ENCODE measurements at regions not wholly inside any gene's neighbourhood (a gene's known extent, or its start where the extent isn't known, plus 50 kb on each side); places are given as distances from the start of the nearest gene placed in this dataset.
A peak's percentile ranks its signal among the peaks of the same experiment; 100 is the strongest.

DNA sequence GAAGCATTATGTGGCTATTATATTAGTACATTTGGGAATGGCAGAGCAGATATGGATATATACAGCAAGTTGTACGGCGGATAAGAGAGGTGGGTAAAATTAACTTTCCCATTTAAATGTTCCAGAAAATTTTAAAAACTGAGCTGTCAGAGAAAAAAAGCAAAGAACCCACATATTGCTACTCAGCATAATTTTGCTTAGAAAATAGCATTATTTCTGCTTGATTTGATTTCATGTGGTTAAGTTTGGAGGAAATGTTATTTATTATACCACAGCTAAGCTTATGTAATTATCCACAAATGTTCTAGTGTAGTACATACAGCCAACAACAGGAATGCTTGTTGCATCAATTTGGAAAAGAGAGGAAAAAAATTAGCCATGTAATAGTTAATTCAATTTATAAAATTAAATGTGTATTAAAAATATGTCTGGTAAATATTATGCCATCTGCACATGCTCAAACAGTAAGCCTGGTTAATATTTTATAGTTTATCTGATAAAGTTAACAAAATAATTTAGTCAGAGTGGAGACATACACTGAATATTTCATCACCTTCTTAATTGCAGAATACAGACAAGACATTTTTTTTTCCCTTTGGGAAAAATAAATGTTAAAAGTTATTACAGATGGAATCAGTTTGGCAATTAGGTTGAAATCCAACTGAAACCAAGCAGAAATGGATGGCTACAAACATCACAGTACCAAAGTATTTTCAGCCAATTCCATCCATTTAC lies 172.1 kb upstream of the ID4 start:
- no peak for DNase-seq

DNA sequence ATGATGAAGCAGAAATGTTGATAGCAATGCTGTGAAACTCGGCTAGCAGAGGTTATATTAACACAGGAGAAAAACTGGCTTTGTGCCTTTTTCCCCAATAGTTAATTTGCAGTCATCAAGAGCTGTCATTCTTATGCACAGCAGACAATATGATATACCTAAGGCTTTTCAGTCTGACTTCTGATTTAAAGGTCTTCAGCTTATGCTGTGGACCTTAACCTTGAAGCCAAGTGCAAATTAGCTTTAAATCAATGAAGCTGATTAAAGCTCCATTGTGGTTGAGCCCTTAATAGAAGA lies 171.6 kb upstream of the ID4 start:
- no peak for DNase-seq

DNA sequence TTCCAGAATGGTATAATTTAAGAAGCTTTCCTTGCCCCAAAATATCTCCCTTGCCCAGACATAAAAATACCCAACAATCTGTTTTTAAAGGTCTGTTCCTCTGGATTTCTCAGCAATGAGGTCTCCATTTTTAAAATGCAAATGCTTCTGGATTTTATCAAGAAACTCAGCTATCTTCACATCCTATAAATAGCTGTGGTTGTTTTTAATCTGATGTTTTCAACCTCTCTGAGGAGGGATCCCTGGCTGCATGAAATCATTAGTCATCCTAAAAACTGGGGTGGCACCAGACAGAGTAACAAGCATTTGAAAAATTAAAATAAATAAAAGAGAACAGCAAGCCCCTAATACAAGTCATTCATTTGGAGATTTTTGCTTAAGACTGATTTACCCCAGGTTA lies 168.5 kb upstream of the ID4 start:
- no peak for DNase-seq

DNA sequence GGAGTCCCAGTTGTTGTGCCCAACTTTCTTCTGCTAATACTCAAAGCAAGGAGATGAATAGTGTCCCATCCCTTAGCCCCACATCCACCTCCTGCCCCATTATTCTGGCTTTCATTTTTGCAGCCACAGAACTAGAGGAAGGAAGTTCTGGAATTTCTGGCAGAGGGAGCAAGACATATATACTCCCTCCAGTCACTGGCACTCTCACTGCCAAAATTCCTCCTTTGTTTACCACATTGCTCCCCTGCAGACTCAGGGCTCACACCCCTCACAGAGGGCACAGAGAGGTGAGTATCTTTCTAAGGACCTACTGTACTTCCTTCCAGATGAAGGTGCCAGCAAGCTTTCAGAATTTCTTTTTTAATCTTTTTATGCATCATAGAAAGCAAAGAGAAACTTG lies 168.0 kb upstream of the ID4 start:
- DNase-seq = no peak

DNA sequence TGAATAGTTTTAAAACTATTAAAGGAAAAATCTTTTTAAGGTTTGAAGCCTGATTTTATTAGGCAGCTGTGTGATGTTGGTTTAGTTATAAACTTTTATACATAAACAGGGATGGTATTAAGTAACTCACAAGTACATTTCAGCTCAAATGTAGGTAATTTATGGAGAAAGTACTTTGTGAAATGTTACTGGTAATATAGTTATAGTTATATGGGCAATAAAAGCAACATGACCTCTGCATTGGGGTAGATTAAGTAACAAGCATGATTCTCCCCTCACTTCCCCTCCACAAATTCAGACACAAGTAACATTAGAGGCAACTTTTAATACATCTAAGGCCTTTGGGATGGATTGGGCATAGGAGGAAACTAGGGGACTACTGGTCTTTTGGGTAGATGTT lies 154.3 kb upstream of the ID4 start:
- no peak for DNase-seq

DNA sequence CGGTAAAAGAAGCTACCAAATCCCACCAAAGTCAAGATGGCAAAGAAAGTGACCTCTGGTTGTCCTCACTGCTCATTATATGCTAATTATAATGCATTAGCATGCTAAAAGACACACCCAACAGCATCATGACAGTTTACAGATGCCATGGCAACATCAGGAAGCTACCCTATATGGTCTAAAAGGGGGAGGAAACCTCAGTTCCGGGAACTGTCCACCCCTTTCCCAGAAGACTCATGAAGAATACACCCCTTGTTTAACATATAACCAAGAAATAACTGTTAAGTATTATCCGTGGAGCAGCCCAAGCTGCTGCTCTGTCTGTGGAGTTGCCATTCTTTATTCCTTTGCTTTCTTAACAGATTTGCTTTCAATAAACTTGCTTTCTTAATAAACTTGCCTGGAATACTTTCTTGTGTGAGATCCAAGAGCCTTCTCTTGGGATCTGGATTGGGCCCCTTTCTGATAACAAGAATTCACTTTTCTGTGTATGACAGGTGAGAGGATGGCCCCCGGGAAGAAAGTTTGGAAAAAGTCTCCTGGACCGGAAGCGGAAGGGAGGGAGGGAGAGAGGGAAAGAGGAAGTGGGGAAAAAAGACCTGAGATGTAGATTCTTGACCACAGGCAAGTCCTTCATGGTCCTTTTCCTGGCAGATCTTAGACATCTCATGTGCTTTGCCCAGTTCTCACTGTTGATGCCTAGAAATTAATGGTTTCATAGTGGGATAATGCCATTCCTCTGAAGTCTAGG lies 146.7 kb upstream of the ID4 start:
- DNase-seq = no peak

DNA sequence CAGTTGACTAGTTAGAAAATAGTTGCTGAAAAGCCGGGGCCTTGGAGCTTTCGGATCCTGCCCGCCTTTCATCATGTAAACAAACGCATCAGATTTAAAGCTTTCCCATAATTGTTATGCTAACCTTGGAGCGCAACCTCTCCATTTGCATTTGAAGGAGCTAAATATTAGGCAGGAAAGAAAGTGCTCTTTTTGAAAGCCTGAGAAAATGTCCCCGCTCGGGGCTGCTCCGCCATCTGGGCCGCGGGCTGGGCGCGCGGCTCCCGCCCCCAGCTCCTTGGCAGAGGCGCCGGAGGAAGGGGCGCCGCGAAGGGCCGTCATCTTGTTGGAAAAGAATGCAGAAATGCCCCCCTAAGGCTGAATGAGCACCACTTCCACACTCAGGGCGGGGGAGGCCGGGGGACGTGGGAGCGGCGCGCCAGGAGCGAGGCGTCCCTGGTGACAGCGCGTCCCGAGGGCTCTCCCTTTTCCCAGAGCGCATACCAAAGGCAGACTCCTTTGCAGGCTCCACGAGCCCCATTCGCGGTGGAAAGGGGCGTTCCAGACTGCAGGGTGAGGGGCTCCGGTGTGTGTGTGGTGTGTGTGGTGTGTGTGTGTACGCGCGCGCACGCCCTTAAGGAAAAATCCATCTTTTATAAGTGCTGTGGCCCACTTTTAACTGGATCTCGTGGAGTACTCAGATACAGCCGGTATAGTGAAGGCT lies 145.6 kb upstream of the ID4 start:
- DNase-seq = peak in 38 of 51 donors; percentile 2 to 73 (median 48)

DNA sequence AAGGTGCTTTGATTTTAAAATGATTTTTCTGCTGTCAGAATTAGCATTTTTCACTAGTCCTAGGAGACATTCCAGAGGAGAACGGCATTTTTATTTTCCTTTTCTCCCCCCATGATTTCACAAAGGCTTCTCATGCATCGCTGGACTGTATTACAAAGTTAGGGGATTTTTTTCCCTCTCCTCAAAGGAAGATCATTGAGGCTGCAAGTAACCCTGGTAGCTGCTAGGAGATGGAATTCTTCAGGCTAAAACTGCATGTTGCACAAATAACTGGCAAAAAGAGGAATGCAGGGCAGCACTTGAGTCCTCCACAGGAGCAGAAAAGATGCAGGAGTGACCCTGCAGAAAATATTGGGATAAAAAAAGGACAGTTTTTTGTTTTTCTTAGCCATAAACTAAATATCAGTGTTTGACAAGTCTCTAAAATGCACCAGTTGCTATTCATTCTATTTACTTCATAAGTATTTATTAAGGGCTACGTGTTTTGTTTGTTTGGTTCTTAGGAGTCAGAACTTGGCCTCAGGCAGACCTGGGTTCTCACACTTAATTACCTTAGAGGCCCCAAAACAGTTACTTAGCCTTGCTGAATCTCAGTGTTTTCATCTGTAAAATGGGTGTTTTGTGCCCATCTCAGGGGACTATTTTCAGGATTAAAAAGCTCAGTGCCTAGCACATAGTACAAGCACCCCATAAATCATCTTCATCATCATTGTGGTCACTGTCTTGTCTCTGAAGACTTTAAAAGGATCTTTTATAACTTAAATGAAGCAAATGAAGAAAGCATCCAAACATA lies 144.5 kb upstream of the ID4 start:
- peak in 11 of 51 donors; percentile 1 to 34 (median 13) for DNase-seq

DNA sequence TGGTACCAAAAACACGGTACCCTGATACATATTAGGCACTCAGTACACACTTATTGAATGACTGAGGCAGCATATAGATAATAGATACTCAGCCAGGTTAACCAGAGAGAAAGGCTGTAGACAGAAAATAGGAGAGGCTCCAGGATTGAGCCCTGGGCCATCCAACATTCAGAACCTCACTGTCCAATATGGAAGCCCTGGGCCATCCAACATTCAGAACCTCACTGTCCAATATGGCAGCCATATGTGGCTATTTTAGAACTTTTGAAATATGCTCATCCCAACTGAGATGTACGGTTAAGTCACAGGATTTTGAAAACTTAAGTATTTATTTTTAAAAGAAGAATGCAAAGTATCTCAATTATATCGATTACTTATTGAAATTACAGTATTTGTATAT lies 142.5 kb upstream of the ID4 start:
- DNase-seq = no peak

DNA sequence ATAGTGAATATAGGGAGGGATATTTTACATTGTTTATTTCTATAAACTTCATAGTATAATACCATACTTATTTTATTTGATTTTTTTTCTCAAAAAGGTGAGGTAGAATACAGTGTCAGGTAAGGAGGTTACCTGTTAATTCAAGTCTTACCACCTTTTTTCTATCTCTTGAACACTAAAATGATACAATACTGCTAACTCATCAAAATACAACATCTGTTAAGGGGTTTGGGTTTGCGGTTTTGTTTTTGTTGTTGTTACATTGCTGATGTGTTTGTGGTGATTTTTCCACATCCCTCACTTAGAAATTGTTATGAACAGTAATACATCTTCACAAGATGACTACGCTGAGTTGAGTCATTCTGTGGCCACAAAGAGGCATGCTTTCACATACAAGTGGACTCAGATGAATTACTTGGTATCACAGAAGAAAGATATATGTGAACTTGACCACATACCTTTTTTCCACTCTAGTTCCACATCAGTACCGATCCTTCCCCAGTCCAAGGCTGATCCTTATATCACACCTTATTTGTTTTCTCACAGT lies 139.4 kb upstream of the ID4 start:
- DNase-seq = no peak

DNA sequence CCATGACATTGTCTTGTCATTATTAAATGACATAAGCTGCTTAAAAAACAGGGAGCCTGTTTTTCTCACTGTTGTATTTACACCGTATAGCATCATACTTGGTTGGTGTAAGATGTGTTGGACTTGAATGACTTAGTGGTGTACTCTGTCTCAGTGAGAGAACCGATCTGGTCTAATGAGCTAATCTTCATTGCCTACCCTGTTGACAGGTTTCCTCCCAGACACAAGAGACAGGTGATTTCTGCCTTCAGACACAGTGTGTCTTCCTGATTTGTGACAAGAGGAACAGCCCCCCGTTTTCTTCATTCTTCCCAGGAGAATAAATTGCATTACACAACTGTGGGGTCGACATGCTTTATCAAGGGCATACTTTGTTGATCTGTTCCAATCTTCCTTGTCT lies 137.2 kb upstream of the ID4 start:
- DNase-seq = no peak

DNA sequence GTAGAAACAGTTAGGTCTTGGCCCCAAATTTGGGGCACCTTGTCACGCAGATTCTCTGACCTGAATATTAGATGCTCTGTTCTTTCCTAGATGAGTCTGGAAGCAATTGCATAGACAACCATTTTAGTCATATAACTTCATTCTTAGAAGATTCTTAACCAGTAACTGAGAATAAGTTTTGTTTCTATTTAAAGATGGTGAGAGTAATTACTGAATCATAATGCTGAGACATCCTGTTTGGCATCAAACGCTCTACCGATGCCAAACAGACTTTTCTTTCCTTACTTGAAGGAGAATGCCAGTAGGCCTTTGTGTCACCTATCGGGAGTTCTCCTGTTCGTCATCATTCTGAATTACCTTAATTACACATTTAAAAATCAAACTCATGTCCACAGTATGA lies 131.6 kb upstream of the ID4 start:
- DNase-seq = no peak

DNA sequence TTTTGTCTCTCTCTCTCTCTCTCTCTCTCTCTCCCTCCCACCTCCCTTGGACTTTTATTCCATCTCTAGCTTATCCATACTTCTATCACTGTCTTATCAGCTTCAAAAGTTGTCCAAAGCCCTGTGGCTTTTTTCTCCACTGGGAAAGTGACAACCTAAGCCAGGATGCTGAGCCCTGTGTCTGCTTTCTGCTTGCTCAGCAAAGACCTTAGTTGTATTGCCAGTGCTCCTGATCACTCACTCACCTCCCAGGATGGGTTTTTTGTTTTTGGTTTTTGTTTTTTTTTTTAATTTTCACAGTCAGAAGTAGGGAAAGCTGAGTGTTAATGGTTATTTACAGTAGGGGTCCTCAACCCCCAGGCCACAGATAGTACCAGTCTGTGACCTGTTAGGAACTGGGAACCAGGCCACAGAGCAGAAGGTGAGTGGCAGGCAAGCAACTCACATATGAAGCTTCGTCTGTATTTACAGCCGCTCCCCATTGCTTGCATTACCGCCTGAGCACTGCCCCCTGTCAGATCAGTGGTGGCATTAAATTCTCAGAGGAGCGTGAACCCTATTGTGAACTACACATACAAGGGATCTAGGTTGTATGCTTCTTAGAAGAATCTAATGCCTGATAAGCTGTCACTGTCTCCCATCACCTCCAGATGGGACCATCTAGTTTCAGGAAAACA lies 125.0 kb upstream of the ID4 start:
- DNase-seq = no peak

DNA sequence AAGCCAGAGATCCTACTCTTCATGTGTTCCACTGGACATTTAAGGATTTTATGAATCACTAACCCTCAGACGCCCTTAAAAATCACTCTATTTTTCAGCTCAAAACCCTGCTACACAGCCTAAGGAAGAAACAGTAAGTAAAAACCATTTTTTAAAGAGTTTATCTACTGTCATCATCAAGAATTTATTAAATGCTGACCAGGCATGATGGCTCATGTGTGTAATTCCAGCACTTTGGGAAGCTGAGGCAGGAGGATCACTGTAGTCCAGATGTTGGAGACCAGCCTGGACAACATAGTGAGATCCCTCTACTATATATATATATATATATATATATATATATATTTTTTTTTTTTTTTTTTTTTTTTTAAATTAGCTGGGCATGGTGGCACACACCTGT lies 124.2 kb upstream of the ID4 start:
- DNase-seq = no peak

DNA sequence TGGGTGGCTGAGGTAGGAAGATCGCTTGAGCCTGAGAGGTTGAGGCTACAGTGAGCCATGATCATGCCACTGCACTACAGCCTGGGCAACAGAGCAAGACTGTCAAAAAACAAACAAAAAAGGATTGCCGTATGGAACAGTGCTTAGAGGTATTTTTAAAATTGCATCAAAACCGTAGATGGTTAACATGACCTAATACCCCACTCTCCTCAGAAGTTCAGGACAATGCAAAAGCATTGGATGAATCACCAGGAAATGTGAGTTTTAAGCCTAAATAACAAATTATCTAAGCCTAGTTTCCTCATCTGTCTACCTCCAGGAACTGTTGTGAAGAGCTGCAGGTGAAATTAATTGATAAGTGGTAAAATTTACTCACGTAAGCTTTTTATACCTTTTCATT lies 123.8 kb upstream of the ID4 start:
- no peak for DNase-seq

DNA sequence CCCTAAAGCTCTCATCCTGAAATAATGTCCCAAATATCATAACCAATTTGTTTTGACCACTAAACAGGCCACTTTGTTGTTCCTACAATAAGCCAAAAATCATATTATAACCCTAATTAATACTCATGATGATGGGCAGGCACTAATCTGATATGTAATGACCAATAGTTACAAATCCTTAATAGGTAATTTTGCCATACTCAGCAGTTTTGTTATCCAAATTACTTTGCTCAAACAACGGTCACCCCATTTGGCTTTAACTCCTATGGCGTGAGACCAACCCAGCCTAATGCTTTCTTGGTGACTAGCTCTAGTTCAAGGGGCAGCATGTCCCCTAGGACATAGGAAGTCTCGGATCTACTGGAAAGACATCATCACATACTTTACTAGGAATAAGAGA lies 123.2 kb upstream of the ID4 start:
- DNase-seq = no peak

DNA sequence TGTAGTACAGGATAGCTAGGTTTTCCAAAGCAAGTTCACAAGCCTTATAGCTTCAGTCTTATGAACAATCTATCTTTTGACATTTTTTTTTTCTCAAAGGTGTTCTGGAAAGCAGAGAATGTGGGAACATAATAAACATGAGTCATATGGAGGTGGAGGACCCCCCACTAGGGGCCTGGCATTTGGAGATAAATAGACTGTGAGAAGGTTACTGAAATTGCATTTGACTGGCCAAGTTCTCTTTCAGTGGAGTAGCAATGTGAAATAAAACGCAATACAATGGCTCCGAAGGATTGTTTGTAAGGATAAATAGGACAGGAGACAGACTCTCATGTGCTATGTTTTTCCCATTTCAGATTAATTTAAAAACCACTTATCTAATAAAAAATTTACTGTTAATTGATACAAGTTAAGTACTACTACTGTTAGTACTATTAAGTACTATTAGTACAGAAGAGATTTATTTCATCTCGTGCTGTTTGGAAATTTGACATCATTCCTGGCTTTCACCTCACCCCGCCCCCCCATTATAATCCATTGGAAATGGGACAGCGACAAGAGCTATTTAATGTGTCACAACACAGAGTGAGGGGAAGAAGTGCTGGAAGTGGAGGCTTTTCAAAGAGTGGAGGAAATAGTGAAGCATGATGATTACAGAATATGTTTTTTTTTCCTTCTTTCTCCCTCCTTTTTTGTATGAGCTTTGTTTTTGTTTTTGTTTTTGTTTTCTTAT lies 122.6 kb upstream of the ID4 start:
- no peak for DNase-seq

DNA sequence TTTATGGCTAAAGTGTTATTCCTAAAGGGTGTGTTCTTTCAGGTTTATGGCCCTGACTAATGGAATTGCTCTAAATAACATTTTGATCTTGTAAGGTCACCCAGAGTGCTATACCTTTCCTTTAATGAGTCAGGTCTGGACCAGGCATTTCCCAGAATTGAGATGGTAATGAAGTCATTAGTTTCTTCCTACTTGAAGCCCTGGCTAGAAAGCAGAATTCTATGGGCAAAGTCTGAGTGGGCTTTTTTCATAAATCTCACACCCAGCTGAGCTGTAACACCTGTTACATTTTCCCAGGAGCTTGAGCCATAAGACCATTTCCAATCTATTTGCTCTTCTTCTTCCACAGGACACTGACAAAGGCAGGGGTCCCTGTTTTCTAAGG lies 122.0 kb upstream of the ID4 start:
- no peak for DNase-seq

DNA sequence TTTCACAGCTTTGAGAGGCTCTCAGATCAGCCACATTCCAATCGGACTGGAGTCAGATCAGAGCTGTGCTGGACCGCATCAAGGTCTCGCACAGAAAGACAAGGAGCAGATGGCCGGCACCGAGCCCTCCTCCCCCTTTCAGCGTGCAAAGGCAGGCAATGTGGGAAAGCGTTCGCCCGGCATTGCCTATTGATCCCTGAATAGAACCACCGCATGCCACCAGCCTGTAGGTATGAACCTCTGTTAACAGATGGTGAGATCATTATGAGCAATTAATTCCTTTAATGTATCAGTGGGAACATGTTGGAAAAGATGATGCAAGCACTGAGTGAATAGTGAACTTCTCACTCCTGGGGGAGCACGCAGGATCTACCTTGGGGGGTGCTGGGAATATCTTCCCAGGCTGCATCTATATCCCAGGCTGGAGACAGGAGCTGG lies 117.5 kb upstream of the ID4 start:
- DNase-seq = peak in 4 of 51 donors; percentile 1 to 5 (median 2)

DNA sequence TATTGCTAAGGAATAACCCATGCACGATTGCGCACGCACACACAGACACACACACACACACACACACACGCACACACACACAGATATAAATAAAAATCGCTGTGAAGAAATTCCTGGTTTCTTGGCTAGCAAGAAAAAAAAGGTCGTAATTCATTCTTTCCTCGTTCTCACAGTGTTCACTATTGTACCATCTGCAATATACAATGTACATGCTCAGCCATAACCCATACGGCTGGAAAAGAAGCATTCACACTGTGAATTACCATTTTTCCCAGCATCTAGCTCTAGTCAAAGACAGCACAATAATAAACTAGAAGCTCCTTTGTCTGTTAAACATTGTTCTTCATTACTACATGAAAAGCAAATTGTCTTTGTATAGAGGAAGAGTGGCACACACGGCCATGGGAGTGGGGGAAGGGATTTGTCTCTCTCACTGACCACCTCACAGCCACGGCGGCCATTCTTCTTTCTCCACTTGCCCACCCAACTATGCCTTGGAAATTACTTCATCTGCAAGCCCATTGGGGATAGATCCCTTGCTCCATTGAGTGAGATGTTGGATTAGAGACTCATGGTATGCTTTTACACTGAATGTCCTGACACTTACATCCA lies 115.3 kb upstream of the ID4 start:
- no peak for DNase-seq
